ENCODE measurements at regions not wholly inside any gene's neighbourhood (a gene's known extent, or its start where the extent isn't known, plus 50 kb on each side); places are given as distances from the start of the nearest gene placed in this dataset.
"Not testable (repeated sequence)": the region's sequence is repeated elsewhere in the genome, so short reads cannot be mapped to it uniquely, and the experiment has no call there.

GRCh38 chr20:48490341-48490740 is 337.5 kb downstream of the PREX1 start:
- DNase-seq = not testable (repeated sequence)

GRCh38 chr20:48489656-48490055 is 338.1 kb downstream of the PREX1 start:
- DNase-seq = no peak

- DNase-seq = no peak
These were observed 338.7 kb downstream of the PREX1 start for GRCh38 chr20:48489046-48489463.

GRCh38 chr20:48488334-48489034 is 339.3 kb downstream of the PREX1 start:
- DNase-seq = peak in 1 of 2 donors; percentile 4

- no peak for DNase-seq
These were observed 341.7 kb downstream of the PREX1 start for GRCh38 chr20:48486065-48486464.

- DNase-seq = not testable (repeated sequence)
These were observed 342.6 kb downstream of the PREX1 start for GRCh38 chr20:48485153-48485552.

GRCh38 chr20:48483334-48484066 is 344.3 kb downstream of the PREX1 start:
- no peak for DNase-seq

GRCh38 chr20:48482790-48483189 is 345.0 kb downstream of the PREX1 start:
- no peak for DNase-seq

GRCh38 chr20:48480216-48480772 is 347.5 kb downstream of the PREX1 start:
- no peak for DNase-seq

- no peak for DNase-seq
These were observed 348.8 kb downstream of the PREX1 start for GRCh38 chr20:48478806-48479585.

- DNase-seq = no peak
These were observed 349.4 kb downstream of the PREX1 start for GRCh38 chr20:48478370-48478769.

GRCh38 chr20:48476854-48477253 is 350.9 kb downstream of the PREX1 start:
- DNase-seq = no peak

GRCh38 chr20:48474022-48474421 is 353.8 kb downstream of the PREX1 start:
- DNase-seq = no peak

- DNase-seq = no peak
These were observed 355.9 kb downstream of the PREX1 start for GRCh38 chr20:48471759-48472408.

GRCh38 chr20:48471176-48471575 is 356.6 kb downstream of the PREX1 start:
- no peak for DNase-seq

GRCh38 chr20:48470141-48470540 is 357.7 kb downstream of the PREX1 start:
- DNase-seq = no peak

- no peak for DNase-seq
These were observed 358.8 kb downstream of the PREX1 start for GRCh38 chr20:48469026-48469425.

- no peak for DNase-seq
These were observed 359.2 kb downstream of the PREX1 start for GRCh38 chr20:48468571-48468970.

GRCh38 chr20:48467622-48468021 is 360.2 kb downstream of the PREX1 start:
- DNase-seq = peak; percentile 55 to 73

- no peak for DNase-seq
These were observed 362.5 kb downstream of the PREX1 start for GRCh38 chr20:48465271-48465670.

GRCh38 chr20:48463916-48464315 is 363.9 kb downstream of the PREX1 start:
- peak; percentile 67 to 88 for DNase-seq

GRCh38 chr20:48463096-48463720 is 364.6 kb downstream of the PREX1 start:
- no peak for DNase-seq
